Neural progenitor cell (in vitro differentiated cells): ENCODE measurements at regions not wholly inside any gene's neighbourhood (a gene's known extent, or its start where the extent isn't known, plus 50 kb on each side); places are given as distances from the start of the nearest gene placed in this dataset.

Experiments used
- EZH2 ChIP-seq: fragments of 200-600 bp; sonication (generic); IDR thresholded peaks from 2 replicates; pipeline ENCODE4 v1.6.1; 2017; ENCODE audit warnings: antibody characterized with exemption, mild to moderate bottlenecking, moderate library complexity
- EZH2phosphoT487 ChIP-seq: fragments of 200-600 bp; sonication (generic); IDR thresholded peaks from 2 replicates; pipeline ENCODE4 v1.6.1; 2017; ENCODE audit warnings: antibody characterized with exemption
- TF ChIP-seq, protein P1 (sequence below): fragments of 200-600 bp; sonication (generic); IDR thresholded peaks from 2 replicates; pipeline ENCODE4 v1.5.1; 2017; ENCODE audit warnings: antibody characterized with exemption, mild to moderate bottlenecking

- TF ChIP-seq, protein P1, sequence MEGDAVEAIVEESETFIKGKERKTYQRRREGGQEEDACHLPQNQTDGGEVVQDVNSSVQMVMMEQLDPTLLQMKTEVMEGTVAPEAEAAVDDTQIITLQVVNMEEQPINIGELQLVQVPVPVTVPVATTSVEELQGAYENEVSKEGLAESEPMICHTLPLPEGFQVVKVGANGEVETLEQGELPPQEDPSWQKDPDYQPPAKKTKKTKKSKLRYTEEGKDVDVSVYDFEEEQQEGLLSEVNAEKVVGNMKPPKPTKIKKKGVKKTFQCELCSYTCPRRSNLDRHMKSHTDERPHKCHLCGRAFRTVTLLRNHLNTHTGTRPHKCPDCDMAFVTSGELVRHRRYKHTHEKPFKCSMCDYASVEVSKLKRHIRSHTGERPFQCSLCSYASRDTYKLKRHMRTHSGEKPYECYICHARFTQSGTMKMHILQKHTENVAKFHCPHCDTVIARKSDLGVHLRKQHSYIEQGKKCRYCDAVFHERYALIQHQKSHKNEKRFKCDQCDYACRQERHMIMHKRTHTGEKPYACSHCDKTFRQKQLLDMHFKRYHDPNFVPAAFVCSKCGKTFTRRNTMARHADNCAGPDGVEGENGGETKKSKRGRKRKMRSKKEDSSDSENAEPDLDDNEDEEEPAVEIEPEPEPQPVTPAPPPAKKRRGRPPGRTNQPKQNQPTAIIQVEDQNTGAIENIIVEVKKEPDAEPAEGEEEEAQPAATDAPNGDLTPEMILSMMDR = no peak
- TF ChIP-seq EZH2 (no peak), EZH2phosphoT487 (no peak)
Observed at GRCh38 chrX:7399373-7399772, 251.4 kb upstream of the PUDP start.
